ENCODE measurements at regions not wholly inside any gene's neighbourhood (a gene's known extent, or its start where the extent isn't known, plus 50 kb on each side); places are given as distances from the start of the nearest gene placed in this dataset.

DNA sequence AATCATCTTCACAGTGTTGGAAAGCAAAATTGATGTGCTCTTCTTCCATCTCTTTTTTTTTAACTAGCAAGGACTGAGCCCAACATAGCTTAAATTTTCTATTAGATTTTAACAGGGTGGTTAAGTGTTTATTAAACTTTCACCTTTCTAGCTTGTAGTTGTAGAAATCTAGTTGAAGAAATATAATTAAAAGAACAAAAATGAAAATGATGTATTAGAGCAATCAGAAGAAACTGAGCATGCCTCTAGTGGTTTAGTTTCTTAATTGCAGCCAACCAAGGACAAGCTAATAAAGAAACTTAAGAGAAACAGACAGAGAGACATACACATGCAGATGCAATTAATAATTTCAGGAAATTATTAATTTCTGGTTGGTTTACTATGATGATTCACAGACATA lies 673.0 kb upstream of the LMO3 start:
- H3K9me3 ChIP-seq (ENCODE audit: control insufficient read depth in 2 of 3, insufficient read depth in 1 of 3, low read length in 3 of 3), result no peaks in the 10 kb centered on the region
- no peak overlapping the region for H3K9ac ChIP-seq (ENCODE audit: low read length in 3 of 3)
- H3K4me1 ChIP-seq (ENCODE audit: control insufficient read depth in 2 of 3, insufficient read depth in 2 of 3, low read depth in 1 of 3, low read length in 3 of 3), result no peaks in the 10 kb centered on the region
- no peak for DNase-seq
- FAIRE-seq, result peak; percentile 19
- no peak overlapping the region for H3K27ac ChIP-seq (ENCODE audit: low read depth in 2 of 2, low read length in 2 of 2)
- no peaks in the 10 kb centered on the region for H3K36me3 ChIP-seq (ENCODE audit: control insufficient read depth in 2 of 3, insufficient read depth in 3 of 3, low read length in 3 of 3)
- H3K27me3 ChIP-seq (ENCODE audit: control insufficient read depth, insufficient read depth, low read length), result no peaks in the 10 kb centered on the region
- no peak overlapping the region for H3K4me3 ChIP-seq (ENCODE audit: low read length in 3 of 3)
- peak; percentile 10 for TF ChIP-seq CTCF (IDR thresholded peaks at IDR 0.05; ENCODE audit: borderline replicate concordance, extremely low read depth, insufficient read depth)
- intact Hi-C loops (cut with DNase I), result no loop called here

DNA sequence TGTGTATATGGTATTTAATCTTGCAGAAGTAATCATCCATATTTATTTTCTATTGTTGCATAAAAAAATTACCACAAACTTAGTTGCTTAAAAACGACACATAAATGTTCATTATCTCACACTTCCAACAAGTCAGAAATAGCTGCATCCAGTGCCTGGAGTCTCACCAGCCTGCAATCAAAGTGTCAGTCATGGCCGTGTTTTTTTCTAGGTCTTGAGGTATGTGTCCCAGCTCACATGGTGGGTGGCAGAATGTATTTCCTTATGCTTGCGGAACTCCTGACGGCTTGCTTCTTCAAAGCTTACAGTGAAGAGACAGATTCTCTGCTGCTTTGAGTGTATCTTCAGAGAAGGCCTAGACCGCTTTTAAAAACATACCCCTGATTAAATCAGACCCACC lies 670.2 kb upstream of the LMO3 start:
- no peaks in the 10 kb centered on the region for H3K36me3 ChIP-seq (ENCODE audit: control insufficient read depth in 2 of 3, insufficient read depth in 3 of 3, low read length in 3 of 3)
- H3K4me3 ChIP-seq (ENCODE audit: low read length in 3 of 3), result no peak overlapping the region
- DNase-seq (no peak), FAIRE-seq (no peak)
- intact Hi-C loops (cut with DNase I), result no loop called here
- H3K27ac ChIP-seq (ENCODE audit: low read depth in 2 of 2, low read length in 2 of 2), result no peak overlapping the region
- no peaks in the 10 kb centered on the region for H3K27me3 ChIP-seq (ENCODE audit: control insufficient read depth, insufficient read depth, low read length)
- H3K4me1 ChIP-seq (ENCODE audit: control insufficient read depth in 2 of 3, insufficient read depth in 2 of 3, low read depth in 1 of 3, low read length in 3 of 3), result no peaks in the 10 kb centered on the region
- no peak for TF ChIP-seq CTCF (IDR thresholded peaks at IDR 0.05; ENCODE audit: borderline replicate concordance, extremely low read depth, insufficient read depth)
- H3K9me3 ChIP-seq (ENCODE audit: control insufficient read depth in 2 of 3, insufficient read depth in 1 of 3, low read length in 3 of 3), result no peaks in the 10 kb centered on the region
- H3K9ac ChIP-seq (ENCODE audit: low read length in 3 of 3), result no peak overlapping the region

DNA sequence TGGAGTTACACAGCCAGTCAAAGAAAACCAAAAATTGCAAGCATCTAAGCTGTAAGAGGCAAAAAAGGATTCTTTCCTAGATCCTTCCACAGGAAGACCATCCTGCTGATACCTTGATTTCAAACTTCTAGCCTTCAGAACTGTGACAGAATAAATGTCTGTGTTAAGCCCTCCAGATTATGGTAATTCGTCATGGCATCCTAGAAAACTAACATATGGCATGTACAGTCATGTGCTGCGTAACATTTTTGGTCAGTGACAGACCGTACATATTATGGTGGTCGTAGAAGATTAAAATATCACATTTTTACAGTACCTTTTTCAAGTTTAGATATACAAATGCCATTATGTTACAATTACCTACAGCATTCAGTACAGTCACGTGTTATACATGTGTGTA lies 660.9 kb upstream of the LMO3 start:
- TF ChIP-seq CTCF (IDR thresholded peaks at IDR 0.05; ENCODE audit: borderline replicate concordance, extremely low read depth, insufficient read depth), result no peak
- intact Hi-C loops (cut with DNase I), result no loop called here

DNA sequence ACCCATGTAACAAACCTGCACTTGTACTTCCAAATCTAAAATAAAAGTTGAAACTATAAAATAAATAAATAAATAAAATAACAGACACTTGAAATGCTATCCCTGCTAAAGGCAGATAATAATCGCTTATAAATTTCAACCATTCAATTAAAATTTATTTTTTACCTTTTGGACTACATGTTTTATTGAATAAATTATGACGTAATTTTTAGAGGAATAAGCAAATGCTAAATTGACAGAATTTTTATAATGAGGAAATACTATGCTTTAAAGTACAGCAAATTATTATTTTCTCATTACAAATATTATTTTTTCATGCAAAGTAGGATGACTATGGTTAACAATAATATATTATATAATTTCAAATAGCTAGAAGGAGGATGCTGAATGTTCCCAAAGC lies 658.6 kb upstream of the LMO3 start:
- intact Hi-C loops (cut with DNase I), result no loop called here
- Histone ChIP-seq H3K9me3 (ENCODE audit: control insufficient read depth in 2 of 3, insufficient read depth in 1 of 3, low read length in 3 of 3) (no peaks in the 10 kb centered on the region), H3K27ac (ENCODE audit: low read depth in 2 of 2, low read length in 2 of 2) (no peak overlapping the region), H3K4me1 (ENCODE audit: control insufficient read depth in 2 of 3, insufficient read depth in 2 of 3, low read depth in 1 of 3, low read length in 3 of 3) (no peaks in the 10 kb centered on the region), H3K9ac (ENCODE audit: low read length in 3 of 3) (no peak overlapping the region), H3K4me3 (ENCODE audit: low read length in 3 of 3) (no peak overlapping the region), H3K27me3 (ENCODE audit: control insufficient read depth, insufficient read depth, low read length) (no peaks in the 10 kb centered on the region), H3K36me3 (ENCODE audit: control insufficient read depth in 2 of 3, insufficient read depth in 3 of 3, low read length in 3 of 3) (no peaks in the 10 kb centered on the region)
- no peak for FAIRE-seq
- no peak for DNase-seq
- no peak for TF ChIP-seq CTCF (IDR thresholded peaks at IDR 0.05; ENCODE audit: borderline replicate concordance, extremely low read depth, insufficient read depth)

More for the DNA sequence above, 660.9 kb upstream of the LMO3 start:
- Histone ChIP-seq H3K4me3 (ENCODE audit: low read length in 3 of 3) (no peak overlapping the region), H3K9me3 (ENCODE audit: control insufficient read depth in 2 of 3, insufficient read depth in 1 of 3, low read length in 3 of 3) (no peaks in the 10 kb centered on the region), H3K9ac (ENCODE audit: low read length in 3 of 3) (no peak overlapping the region), H3K36me3 (ENCODE audit: control insufficient read depth in 2 of 3, insufficient read depth in 3 of 3, low read length in 3 of 3) (no peaks in the 10 kb centered on the region), H3K27ac (ENCODE audit: low read depth in 2 of 2, low read length in 2 of 2) (no peak overlapping the region), H3K4me1 (ENCODE audit: control insufficient read depth in 2 of 3, insufficient read depth in 2 of 3, low read depth in 1 of 3, low read length in 3 of 3) (no peaks in the 10 kb centered on the region), H3K27me3 (ENCODE audit: control insufficient read depth, insufficient read depth, low read length) (no peaks in the 10 kb centered on the region)
- no peak for DNase-seq
- no peak for FAIRE-seq

Data from kidney (tissue), 13 donors.